Hepatocyte (in vitro differentiated cells): ENCODE measurements at regions not wholly inside any gene's neighbourhood (a gene's known extent, or its start where the extent isn't known, plus 50 kb on each side); places are given as distances from the start of the nearest gene placed in this dataset.

ENCODE experiments used
- CTCF ChIP-seq: fragments of 200-600 bp; sonication (generic); IDR thresholded peaks from 2 replicates; pipeline ENCODE4 v1.5.1; 2016; ENCODE audit warnings: antibody characterized with exemption, mild to moderate bottlenecking; ENCODE audit not compliant: poor library complexity
- EZH2 ChIP-seq: fragments of 200-600 bp; sonication (generic); IDR thresholded peaks from 2 replicates; pipeline ENCODE4 v1.6.1; 2016; ENCODE audit warnings: antibody characterized with exemption, mild to moderate bottlenecking, borderline replicate concordance
- EZH2phosphoT487 ChIP-seq: fragments of 200-600 bp; sonication (generic); IDR thresholded peaks from one replicate; pipeline ENCODE4 v1.6.1; 2018; ENCODE audit warnings: antibody characterized with exemption, mild to moderate bottlenecking, low read depth, moderate library complexity; ENCODE audit not compliant: unreplicated experiment, severe bottlenecking

GRCh38 chr12:124177276-124177950, 117.5 kb upstream of the RFLNA start:
- TF ChIP-seq CTCF (no peak), EZH2phosphoT487 (no peak), EZH2 (no peak)
